ENCODE measurements at regions not wholly inside any gene's neighbourhood (a gene's known extent, or its start where the extent isn't known, plus 50 kb on each side); places are given as distances from the start of the nearest gene placed in this dataset.

GRCh38 chr3:17913359-17913758 lies 170.9 kb upstream of the TBC1D5 start:
- TF ChIP-seq CTCF (conservative IDR thresholded peaks at IDR 0.05; ENCODE audit: low read length) (no peak), EZH2phosphoT487 (IDR thresholded peaks at IDR 0.05; ENCODE audit: borderline replicate concordance, low read depth, low read length) (no peak)
